ENCODE measurements at regions not wholly inside any gene's neighbourhood (a gene's known extent, or its start where the extent isn't known, plus 50 kb on each side); places are given as distances from the start of the nearest gene placed in this dataset.
"Not testable (repeated sequence)": the region's sequence is repeated elsewhere in the genome, so short reads cannot be mapped to it uniquely, and the experiment has no call there.

GRCh38 chr1:57612833-57613232, 189.0 kb upstream of the DAB1 start:
- DNase-seq, result no peak

- DNase-seq, result no peak
These were observed 182.1 kb upstream of the DAB1 start for GRCh38 chr1:57605933-57606332.

DNA sequence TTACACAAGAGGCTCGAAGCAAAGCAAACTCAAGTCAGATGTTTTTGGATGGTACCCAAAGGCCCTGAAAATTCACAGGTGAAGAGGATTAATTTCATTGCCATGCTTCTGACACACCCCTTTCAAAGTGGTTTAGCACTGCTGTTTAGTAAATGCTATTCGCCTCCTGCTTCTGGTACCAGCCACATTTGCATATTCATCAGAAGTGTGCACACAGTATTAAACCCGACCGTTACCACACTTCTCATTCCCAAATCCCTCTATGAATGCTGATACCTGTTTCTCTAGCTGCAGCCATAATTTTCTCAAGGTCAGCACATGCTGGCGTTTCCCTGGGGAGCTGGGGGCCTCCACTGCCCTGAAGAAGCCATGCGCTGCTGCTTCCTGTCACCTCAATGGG, 179.8 kb upstream of the DAB1 start:
- no peak for DNase-seq

DNA sequence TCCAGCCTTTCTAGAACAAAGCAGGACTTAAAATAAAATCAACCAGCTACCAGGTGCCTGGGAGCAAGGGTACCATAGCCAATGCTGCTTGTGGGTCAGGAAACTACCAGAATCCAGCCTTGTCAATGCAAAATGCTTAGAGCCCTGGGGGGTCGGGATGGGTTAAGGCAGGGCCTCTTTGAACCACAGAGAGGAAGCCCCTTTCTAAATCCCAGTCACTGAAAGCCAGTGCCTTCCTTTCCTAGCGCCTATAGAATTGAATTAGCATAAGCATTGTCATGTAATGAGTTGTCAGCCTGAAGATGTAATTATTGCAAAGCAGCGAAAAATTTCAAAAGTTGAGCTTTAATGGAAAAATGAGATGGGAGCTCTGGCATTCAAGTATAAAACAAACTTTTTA, 176.6 kb upstream of the DAB1 start:
- no peak for DNase-seq

GRCh38 chr1:57599236-57599994, 175.6 kb upstream of the DAB1 start:
- DNase-seq, result no peak

DNA sequence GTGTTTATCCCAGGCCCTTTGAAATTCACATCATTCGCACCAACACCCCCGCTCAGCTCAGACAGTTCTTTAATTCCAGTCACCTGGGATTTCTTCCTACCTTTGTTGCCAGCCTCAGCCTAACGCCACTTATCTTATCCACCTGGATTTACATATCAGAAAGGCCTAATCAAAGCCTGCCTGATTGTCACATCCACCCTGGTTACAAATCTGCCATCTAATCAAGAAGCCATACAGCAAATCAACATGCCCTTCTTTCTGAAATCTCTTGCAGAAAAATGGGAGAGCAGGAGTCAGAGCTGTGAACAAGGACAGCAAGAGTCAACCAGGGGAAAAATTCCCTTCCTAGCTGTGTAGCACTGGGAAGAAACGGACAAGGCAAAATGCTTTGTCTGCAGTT, 173.2 kb upstream of the DAB1 start:
- no peak for DNase-seq

DNA sequence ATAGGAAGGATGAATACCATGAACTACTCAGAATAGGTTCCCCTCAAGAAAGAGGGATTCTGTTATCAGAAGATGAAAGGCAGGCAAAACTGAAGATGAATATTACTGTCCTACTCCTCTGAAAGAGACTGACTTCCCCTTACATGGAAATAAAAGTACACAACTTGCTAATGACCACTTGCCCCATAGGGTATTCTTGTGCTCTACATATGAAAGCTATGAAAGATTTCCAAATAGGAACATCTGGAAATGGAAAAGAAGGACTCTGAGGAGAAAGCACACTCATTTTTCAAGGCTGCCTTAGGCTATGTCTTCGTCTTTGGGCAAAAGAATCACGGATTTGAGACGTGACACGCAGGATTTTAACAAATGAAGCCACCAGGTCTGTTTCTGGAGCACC, 170.1 kb upstream of the DAB1 start:
- no peak for DNase-seq

GRCh38 chr1:57591842-57592241, 168.0 kb upstream of the DAB1 start:
- DNase-seq, result no peak

DNA sequence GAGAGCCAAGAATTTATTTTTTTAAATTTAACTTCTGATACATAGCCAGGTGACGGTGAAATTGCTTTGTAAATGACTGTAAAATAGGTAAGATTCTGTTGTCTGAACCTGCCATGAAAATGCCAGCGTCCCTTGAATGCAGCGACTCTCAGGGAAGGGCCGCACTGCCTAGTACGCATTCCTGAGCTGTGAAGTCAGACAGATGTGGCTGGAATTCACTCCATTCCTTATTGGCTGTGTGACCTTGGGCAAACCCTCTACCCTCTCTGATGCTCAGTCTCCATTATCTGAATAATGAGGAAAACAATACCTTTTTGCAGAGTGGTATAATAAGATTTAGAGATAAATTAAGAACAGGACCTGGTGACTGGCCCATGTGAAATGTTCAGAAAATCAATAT, 167.1 kb upstream of the DAB1 start:
- no peak for DNase-seq

DNA sequence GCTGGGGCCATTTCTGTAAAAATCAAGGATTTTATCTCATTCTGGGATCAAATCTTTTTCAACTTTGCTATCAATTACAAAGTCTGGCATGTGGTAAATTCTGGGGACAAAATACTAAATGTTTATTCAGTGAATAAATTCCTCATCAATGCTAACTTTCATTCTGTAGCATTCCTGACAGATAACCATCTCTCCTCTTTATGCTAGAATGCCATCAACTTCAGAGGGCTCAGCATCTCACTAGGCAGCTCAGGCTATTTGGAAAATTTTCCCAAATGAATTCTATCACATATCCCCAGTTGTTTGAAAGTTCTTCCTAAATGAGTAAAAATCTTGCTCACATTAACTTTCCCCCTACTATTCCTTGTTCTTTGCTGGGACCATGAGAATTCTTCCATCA, 163.0 kb upstream of the DAB1 start:
- no peak for DNase-seq

GRCh38 chr1:57578680-57579079, 154.8 kb upstream of the DAB1 start:
- DNase-seq, result no peak

- no peak for DNase-seq
These were observed 154.2 kb upstream of the DAB1 start for GRCh38 chr1:57578099-57578498.

DNA sequence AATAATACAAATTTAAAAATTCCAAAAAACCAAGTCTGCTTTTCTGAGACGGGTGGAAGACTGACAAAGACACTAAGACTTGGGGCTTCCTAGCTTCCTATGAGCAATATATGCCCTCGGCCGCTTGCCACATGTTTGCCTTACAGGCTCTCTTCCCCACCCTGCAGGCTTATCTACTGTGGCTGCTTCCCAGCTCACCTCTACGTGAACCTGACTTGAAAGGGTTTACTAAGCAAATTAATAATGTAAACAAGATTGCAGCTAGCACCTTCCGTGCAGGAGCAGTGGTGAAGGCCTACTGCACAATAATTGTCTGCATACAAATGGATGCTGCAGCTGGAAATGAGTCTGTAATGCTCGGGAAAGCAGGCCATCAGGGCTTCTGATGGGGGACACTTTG, 152.9 kb upstream of the DAB1 start:
- no peak for DNase-seq

GRCh38 chr1:57572016-57572415, 148.2 kb upstream of the DAB1 start:
- DNase-seq, result no peak

DNA sequence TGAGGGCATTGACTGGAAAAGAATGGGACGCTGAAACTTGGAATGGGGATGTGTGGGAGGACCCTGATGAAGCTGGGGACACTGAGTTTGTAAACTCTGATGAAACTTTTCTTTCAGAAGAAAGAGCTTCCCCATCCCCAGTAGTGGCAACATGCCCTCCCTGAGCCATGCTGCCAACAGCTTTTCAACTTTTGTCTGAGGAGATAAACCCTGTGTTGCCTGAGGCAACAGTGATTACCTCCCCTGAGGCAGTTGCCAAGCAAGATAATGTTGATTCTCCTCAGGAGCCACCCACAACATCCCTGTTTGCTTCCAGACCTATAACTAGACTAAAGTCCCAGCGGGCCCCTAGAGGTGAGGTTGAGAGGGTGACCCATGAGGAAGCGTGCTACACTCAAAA, 134.2 kb upstream of the DAB1 start:
- DNase-seq, result not testable (repeated sequence)

- no peak for DNase-seq
These were observed 129.8 kb upstream of the DAB1 start for GRCh38 chr1:57553666-57554065.

GRCh38 chr1:57551476-57551875, 127.6 kb upstream of the DAB1 start:
- DNase-seq, result no peak

GRCh38 chr1:57550092-57550491, 126.2 kb upstream of the DAB1 start:
- DNase-seq, result no peak

DNA sequence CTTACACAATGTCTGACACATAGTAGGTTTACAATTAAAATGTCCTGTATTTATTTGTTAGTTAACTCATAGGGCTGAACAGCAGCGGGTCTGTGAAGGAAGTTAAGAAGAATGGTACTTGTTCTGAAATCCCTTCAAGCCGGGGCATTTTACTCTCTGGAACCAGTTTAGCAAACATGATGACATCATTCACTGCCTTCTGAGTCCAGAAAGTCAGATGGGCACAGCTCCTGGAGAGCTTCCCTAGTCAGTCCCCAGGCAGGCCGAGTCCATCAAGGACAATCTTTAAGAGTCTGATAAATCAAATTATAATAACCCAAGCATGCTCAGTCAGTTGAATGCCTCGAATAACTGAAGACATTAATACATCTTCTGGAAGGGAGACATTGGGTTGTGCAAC, 125.4 kb upstream of the DAB1 start:
- no peak for DNase-seq

GRCh38 chr1:57546549-57547330, 122.9 kb upstream of the DAB1 start:
- no peak for DNase-seq

DNA sequence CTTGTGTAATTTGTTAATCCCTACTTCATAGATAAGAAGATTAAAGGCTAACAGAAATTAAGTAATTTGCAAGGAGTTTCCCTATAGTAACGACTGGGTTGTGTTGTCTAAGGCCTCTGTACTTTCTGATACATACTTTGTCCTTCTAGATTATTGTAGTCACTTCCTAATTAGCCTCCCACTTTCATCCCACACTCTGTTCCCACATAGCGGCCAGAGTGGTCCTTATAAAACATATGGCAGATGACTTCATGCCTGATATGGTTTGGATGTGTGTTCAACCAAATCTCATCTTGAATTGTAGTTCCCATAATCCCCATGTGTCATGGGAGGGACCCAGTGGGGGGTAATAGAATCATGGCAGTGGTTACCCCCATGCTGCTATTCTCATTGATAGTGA, 120.5 kb upstream of the DAB1 start:
- DNase-seq, result no peak

- no peak for DNase-seq
These were observed 113.0 kb upstream of the DAB1 start for GRCh38 chr1:57536749-57537423.

GRCh38 chr1:57532299-57532698, 108.4 kb upstream of the DAB1 start:
- DNase-seq, result no peak

DNA sequence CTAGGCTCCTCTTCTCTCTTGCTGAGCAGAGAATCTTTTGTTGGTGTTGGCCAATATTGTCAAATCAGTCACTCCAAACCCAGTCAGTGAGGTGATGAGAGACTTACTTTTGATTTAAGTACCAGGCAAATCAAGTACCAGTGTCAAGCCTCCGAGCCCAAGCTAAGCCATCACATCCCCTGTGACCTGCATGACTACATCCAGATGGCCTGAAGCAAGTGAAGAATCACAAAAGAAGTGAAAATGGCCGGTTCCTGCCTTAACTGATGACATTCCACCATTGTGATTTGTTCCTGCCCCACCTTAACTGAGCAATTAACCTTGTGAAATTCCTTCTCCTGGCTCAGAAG, 107.0 kb upstream of the DAB1 start:
- not testable (repeated sequence) for DNase-seq

Data from stimulated activated CD4-positive, alpha-beta T cell treated with anti-CD3 and anti-CD28 coated beads, Interleukin-15, amount 100 ng/mL, for 24 hours (primary cell).